SK-N-SH (cell line): ENCODE measurements at regions not wholly inside any gene's neighbourhood (a gene's known extent, or its start where the extent isn't known, plus 50 kb on each side); places are given as distances from the start of the nearest gene placed in this dataset.
"Not testable (repeated sequence)": the region's sequence is repeated elsewhere in the genome, so short reads cannot be mapped to it uniquely, and the experiment has no call there.

Experiments
- CTCF ChIA-PET: fragments of 300-600, 350-600 bp; formaldehyde crosslinking; extraction: SDS; loops from one replicate; lab custom pipeline; 2021; lab: Yijun Ruan, JAX
- POLR2A ChIA-PET: fragments of 350-600 bp; sonication (Branson Sonifier 250); formaldehyde crosslinking; extraction: SDS; loops from one replicate; lab custom pipeline; 2020; ENCODE audit warnings: antibody characterized with exemption, inconsistent platforms; lab: Yijun Ruan, JAX
- DNase-seq: peaks from one replicate; pipeline ENCODE4 v3.0.0; 2012
- H2AFZ ChIP-seq: fragments of 200-600 bp; sonication (generic); 2 replicates; pipeline ENCODE4 v1.8.1; 2016; ENCODE audit warnings: antibody characterized with exemption, mild to moderate bottlenecking, low read depth
- H3F3A ChIP-seq: fragments of 200-600 bp; sonication (generic); replicated peaks from 2 replicates; pipeline ENCODE3; 2016; ENCODE audit warnings: antibody characterized with exemption, mild to moderate bottlenecking; ENCODE audit not compliant: insufficient read depth
- H3K27ac ChIP-seq, 2 experiments: fragments of 200-500 bp in 1 of 2; fragments of 200-600 bp in 1 of 2; sonication (Bioruptor generic) in 1 of 2; sonication (generic), shearing (Covaris generic) in 1 of 2; 2 replicates each; pipeline versions ENCODE4 v1.5.1 to v1.6.1; 2014 to 2016; ENCODE audit warnings: low read depth in 2 of 2, inconsistent platforms in 1 of 2, low read length in 1 of 2, mild to moderate bottlenecking in 1 of 2, mixed read lengths in 1 of 2
- H3K27me3 ChIP-seq: fragments of 200-600 bp; sonication (generic), shearing (Covaris generic); 2 replicates; pipeline ENCODE4 v1.6.1; 2016; ENCODE audit warnings: mixed run types; ENCODE audit not compliant: insufficient read depth
- H3K36me3 ChIP-seq, 2 experiments: fragments of 200-500 bp in 1 of 2; fragments of 200-600 bp in 1 of 2; sonication (Bioruptor generic) in 1 of 2; sonication (generic) in 1 of 2; replicated peaks in 1 of 2; 2 replicates each; pipeline versions ENCODE3 to v1.5.1; 2014 to 2016; ENCODE audit warnings: low read length in 1 of 2, mild to moderate bottlenecking in 1 of 2; ENCODE audit not compliant: insufficient read depth in 2 of 2, control insufficient read depth in 1 of 2
- H3K4me1 ChIP-seq, 2 experiments: fragments of 200-500 bp in 1 of 2; fragments of 200-600 bp in 1 of 2; sonication (Bioruptor generic) in 1 of 2; sonication (generic), shearing (Covaris generic) in 1 of 2; 2 replicates each; pipeline versions ENCODE4 v1.5.1 to v1.6.1; 2014 to 2016; ENCODE audit warnings: low read depth in 1 of 2, low read length in 1 of 2, mixed run types in 1 of 2; ENCODE audit not compliant: insufficient read depth in 2 of 2, control insufficient read depth in 1 of 2
- H3K4me2 ChIP-seq: fragments of 200-600 bp; sonication (generic), shearing (Covaris generic); 2 replicates; pipeline ENCODE4 v1.6.1; 2017; ENCODE audit warnings: mixed run types
- H3K4me3 ChIP-seq, 2 experiments: fragments of 200-500 bp in 1 of 2; fragments of 200-600 bp in 1 of 2; sonication (Bioruptor generic) in 1 of 2; sonication (generic), shearing (Covaris generic) in 1 of 2; 2 replicates each; pipeline versions ENCODE4 v1.5.1 to v1.8.1; 2014 to 2016; ENCODE audit warnings: low read depth in 2 of 2, inconsistent platforms in 1 of 2, low read length in 1 of 2, mild to moderate bottlenecking in 1 of 2, mixed read lengths in 1 of 2, moderate library complexity in 1 of 2
- H3K79me2 ChIP-seq: fragments of 200-600 bp; sonication (generic); 2 replicates; pipeline ENCODE4 v1.8.1; 2017; ENCODE audit warnings: mild to moderate bottlenecking; ENCODE audit not compliant: insufficient read depth
- H3K9ac ChIP-seq: fragments of 200-600 bp; sonication (generic); 2 replicates; pipeline ENCODE4 v1.6.1; 2017; ENCODE audit warnings: mixed run types
- H3K9me2 ChIP-seq: fragments of 200-600 bp; sonication (generic); 2 replicates; pipeline ENCODE4 v1.6.1; 2017; ENCODE audit warnings: mixed run types
- H3K9me3 ChIP-seq: fragments of 200-600 bp; sonication (generic); 2 replicates; pipeline ENCODE4 v1.6.1; 2017; ENCODE audit warnings: mixed run types, mild to moderate bottlenecking, moderate library complexity
- H4K20me1 ChIP-seq: fragments of 200-600 bp; sonication (generic); 2 replicates; pipeline ENCODE4 v1.6.1; 2017; ENCODE audit warnings: mild to moderate bottlenecking, mixed run types; ENCODE audit not compliant: insufficient read depth
- WGBS: methylation state at CpG from one replicate; pipeline ENCODE4 v1.1.6; 2017; ENCODE audit warnings: low lambda C conversion rate; 5-methylcytosine and 5-hydroxymethylcytosine counted together

GRCh38 chr16:29578898-29579297 is 72.7 kb upstream of the NPIPB12 start:
- H3K4me3 ChIP-seq, H3K36me3 ChIP-seq, DNase-seq, H3K4me2 ChIP-seq, H3K9me2 ChIP-seq, H3F3A ChIP-seq, H3K4me1 ChIP-seq, H3K27me3 ChIP-seq, POLR2A ChIA-PET, CTCF ChIA-PET, H3K9me3 ChIP-seq, H3K27ac ChIP-seq, H3K9ac ChIP-seq, H2AFZ ChIP-seq: not testable (repeated sequence)
- Histone ChIP-seq H4K20me1 (peaks cover 71% of the 10 kb centered on the region), H3K79me2 (peaks cover 88% of the 10 kb centered on the region)
- 92% methylated on average over 1 of the region's 1 CpG for WGBS

- CTCF ChIA-PET, DNase-seq, H3K27me3 ChIP-seq, POLR2A ChIA-PET, H3K9me2 ChIP-seq, H3F3A ChIP-seq, H3K4me3 ChIP-seq, H3K36me3 ChIP-seq, H3K27ac ChIP-seq, H3K9ac ChIP-seq, H2AFZ ChIP-seq, H3K9me3 ChIP-seq, H3K4me2 ChIP-seq, H3K4me1 ChIP-seq: not testable (repeated sequence)
- 95% methylated on average over 4 of the region's 4 CpGs for WGBS
- Histone ChIP-seq H3K79me2 (peaks cover 92% of the 10 kb centered on the region), H4K20me1 (peaks cover 76% of the 10 kb centered on the region)
These were observed 75.6 kb upstream of the NPIPB12 start for GRCh38 chr16:29581764-29582163.

- H3F3A ChIP-seq, H3K27ac ChIP-seq, CTCF ChIA-PET, H3K4me2 ChIP-seq, H3K27me3 ChIP-seq, DNase-seq, H3K36me3 ChIP-seq, H2AFZ ChIP-seq, POLR2A ChIA-PET, H3K9me3 ChIP-seq, H3K4me3 ChIP-seq, H3K4me1 ChIP-seq, H3K9me2 ChIP-seq, H3K9ac ChIP-seq: not testable (repeated sequence)
- peaks cover 54% of the 10 kb centered on the region for H4K20me1 ChIP-seq
- 90% methylated on average over 4 of the region's 6 CpGs for WGBS
- H3K79me2 ChIP-seq, result peaks cover 69% of the 10 kb centered on the region
These were observed 71.1 kb upstream of the SPN start for GRCh38 chr16:29591919-29592318.

- H2AFZ ChIP-seq, POLR2A ChIA-PET, H3K4me1 ChIP-seq, H3K36me3 ChIP-seq, H3K9me2 ChIP-seq, H3K27me3 ChIP-seq, H3F3A ChIP-seq, H3K9me3 ChIP-seq: not testable (repeated sequence)
- peak; percentile 2 for DNase-seq
- peak overlapping the region in 1 of 2 experiments; percentile 24; a peak in 1 of 4 replicates for H3K27ac ChIP-seq
- peak overlapping the region; percentile 62 for H3K4me2 ChIP-seq
- CTCF ChIA-PET, result interaction anchor here (0.7 kb wide), 1 partner anchor 72 kb away, joined by 3 read pairs; no protein-coding TSS in a partner anchor
- H3K4me3 ChIP-seq, result peak overlapping the region; percentile 58 to 64
- H4K20me1 ChIP-seq, result peaks cover 38% of the 10 kb centered on the region
- 2% methylated on average over 6 of the region's 38 CpGs for WGBS
- H3K79me2 ChIP-seq, result peaks cover 48% of the 10 kb centered on the region
- H3K9ac ChIP-seq, result peak overlapping the region; percentile 44; the same call in 1 of the 2 replicates
These were observed 68.7 kb upstream of the SPN start for GRCh38 chr16:29594269-29594925.
